PC-9 (cell line): ENCODE measurements at regions not wholly inside any gene's neighbourhood (a gene's known extent, or its start where the extent isn't known, plus 50 kb on each side); places are given as distances from the start of the nearest gene placed in this dataset.

Source experiments
- BruUV-seq: library from RNA; stranded (reverse); fragments of 400-500 nt; replicated peaks from 2 replicates; lab custom pipeline; 2021; lab: Mats Ljungman, UMichigan
- CTCF ChIA-PET: fragments of 300-600 bp; sonication (Branson Sonifier 250); formaldehyde crosslinking; loops from one replicate; lab custom pipeline; 2022; ENCODE audit warnings: antibody characterized with exemption; lab: Charles Lee
- POLR2A ChIA-PET: fragments of 300-600 bp; sonication (Branson Sonifier 250); formaldehyde crosslinking; loops from one replicate; lab custom pipeline; 2022; ENCODE audit warnings: antibody characterized with exemption; ENCODE audit not compliant: unreplicated experiment; lab: Charles Lee
- DNase-seq, 2 experiments: peaks; one replicate each; pipeline versions ENCODE4 v3.0.0 to v3.0.0-alpha.2; 2015 to 2022; ENCODE audit warnings: mixed read lengths in 1 of 2
- H2AFZ ChIP-seq: fragments of 200-600 bp; sonication (generic); 2 replicates; pipeline ENCODE4 v1.8.1; 2017; ENCODE audit warnings: antibody characterized with exemption
- H3F3A ChIP-seq: fragments of 200-600 bp; sonication (generic); 2 replicates; pipeline ENCODE4 v1.8.1; 2017; ENCODE audit warnings: antibody characterized with exemption, mild to moderate bottlenecking, low read depth; ENCODE audit not compliant: insufficient read depth
- H3K27ac ChIP-seq: fragments of 200-600 bp; sonication (generic); 2 replicates; pipeline ENCODE4 v1.6.1; 2016; ENCODE audit warnings: mixed run types
- H3K27me3 ChIP-seq: fragments of 200-600 bp; sonication (generic); 2 replicates; pipeline ENCODE4 v1.6.1; 2016; ENCODE audit warnings: low read depth, mixed run types; ENCODE audit not compliant: insufficient read depth
- H3K36me3 ChIP-seq: fragments of 200-600 bp; sonication (generic); 2 replicates; pipeline ENCODE4 v1.6.1; 2016; ENCODE audit warnings: low read depth, mixed run types
- H3K4me1 ChIP-seq: fragments of 200-600 bp; sonication (generic); replicated peaks from 2 replicates; pipeline ENCODE4 v1.6.1; 2016; ENCODE audit warnings: mixed run types; ENCODE audit not compliant: insufficient read depth
- H3K4me2 ChIP-seq: fragments of 200-600 bp; sonication (generic); 2 replicates; pipeline ENCODE4 v1.6.1; 2017; ENCODE audit warnings: mixed run types
- H3K4me3 ChIP-seq: fragments of 200-600 bp; sonication (generic); 2 replicates; pipeline ENCODE4 v1.6.1; 2016; ENCODE audit warnings: mixed run types
- H3K79me2 ChIP-seq: fragments of 200-600 bp; sonication (generic); 2 replicates; pipeline ENCODE4 v1.6.1; 2017; ENCODE audit warnings: low read depth, mixed run types
- H3K9me2 ChIP-seq: fragments of 200-600 bp; sonication (generic); 2 replicates; pipeline ENCODE4 v1.8.1; 2017; ENCODE audit warnings: mild to moderate bottlenecking; ENCODE audit not compliant: insufficient read depth
- H3K9me3 ChIP-seq: fragments of 200-600 bp; sonication (generic); 2 replicates; pipeline ENCODE4 v1.8.1; 2016; ENCODE audit warnings: low read depth; ENCODE audit not compliant: insufficient read depth
- H4K20me1 ChIP-seq: fragments of 200-600 bp; sonication (generic); 2 replicates; pipeline ENCODE4 v1.8.1; 2017; ENCODE audit not compliant: insufficient read depth
- EZH2 ChIP-seq: fragments of 200-600 bp; sonication (generic); IDR thresholded peaks from 2 replicates; pipeline ENCODE4 v1.8.0; 2017; ENCODE audit warnings: antibody characterized with exemption, low read depth
- intact Hi-C: fragments of 100-400 bp; cut with micrococcal nuclease; formaldehyde crosslinking; loops from one replicate; pipeline ENCODE4 v1.10.0; 2022; ENCODE audit not compliant: unreplicated experiment
- TF ChIP-seq, protein P1 (sequence below): fragments of 200-600 bp; sonication (generic); conservative IDR thresholded peaks from 2 replicates; pipeline ENCODE4 v1.6.1; 2017; ENCODE audit warnings: mixed run types, antibody characterized with exemption, mild to moderate bottlenecking, moderate library complexity

DNA sequence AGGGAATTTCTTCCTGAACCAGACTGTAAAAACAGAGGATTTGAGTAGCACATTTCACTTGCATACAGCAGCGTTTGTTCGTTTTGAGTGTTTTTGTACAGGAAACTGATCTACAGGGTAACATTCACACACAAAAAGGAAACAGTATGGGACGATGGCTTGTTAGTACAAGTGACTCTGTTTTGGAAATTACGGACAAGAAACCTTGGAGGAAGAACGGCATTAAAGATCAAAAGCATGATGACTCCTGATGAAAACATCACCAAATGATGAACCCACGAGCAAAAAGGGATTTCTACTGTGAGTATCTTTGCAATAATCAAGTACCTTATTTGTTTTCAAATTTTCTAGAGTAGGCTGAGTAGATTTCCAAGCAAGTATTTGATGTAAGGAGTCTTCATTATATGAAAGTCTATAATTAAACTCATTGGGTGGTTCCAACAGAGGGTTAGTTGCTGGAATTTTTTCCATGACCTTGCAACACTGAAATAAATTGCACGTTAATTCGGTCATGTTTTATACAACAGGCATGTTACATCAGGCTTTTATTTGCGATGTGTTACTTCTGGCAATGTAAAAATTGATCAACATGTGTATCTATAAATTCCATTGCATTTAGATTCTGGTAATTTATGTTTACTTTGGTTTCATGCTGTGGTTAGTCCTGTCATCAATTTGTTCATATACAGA, 76.7 kb upstream of the KCNK2 start:
- Histone ChIP-seq H3F3A (no peaks in the 10 kb centered on the region), H3K27me3 (no peaks in the 10 kb centered on the region), H3K4me1 (no peaks in the 10 kb centered on the region), H3K9me2 (no peaks in the 10 kb centered on the region), H4K20me1 (no peaks in the 10 kb centered on the region), H2AFZ (peak overlapping the region; percentile 48), H3K79me2 (no peaks in the 10 kb centered on the region), H3K36me3 (no peaks in the 10 kb centered on the region), H3K27ac (no peak overlapping the region), H3K4me2 (no peak overlapping the region), H3K9me3 (no peaks in the 10 kb centered on the region), H3K4me3 (no peak overlapping the region)
- BruUV-seq: no TSS peak
- POLR2A ChIA-PET: no interaction called here
- CTCF ChIA-PET: no interaction called here
- intact Hi-C loops: no loop called here
- TF ChIP-seq, protein P1, sequence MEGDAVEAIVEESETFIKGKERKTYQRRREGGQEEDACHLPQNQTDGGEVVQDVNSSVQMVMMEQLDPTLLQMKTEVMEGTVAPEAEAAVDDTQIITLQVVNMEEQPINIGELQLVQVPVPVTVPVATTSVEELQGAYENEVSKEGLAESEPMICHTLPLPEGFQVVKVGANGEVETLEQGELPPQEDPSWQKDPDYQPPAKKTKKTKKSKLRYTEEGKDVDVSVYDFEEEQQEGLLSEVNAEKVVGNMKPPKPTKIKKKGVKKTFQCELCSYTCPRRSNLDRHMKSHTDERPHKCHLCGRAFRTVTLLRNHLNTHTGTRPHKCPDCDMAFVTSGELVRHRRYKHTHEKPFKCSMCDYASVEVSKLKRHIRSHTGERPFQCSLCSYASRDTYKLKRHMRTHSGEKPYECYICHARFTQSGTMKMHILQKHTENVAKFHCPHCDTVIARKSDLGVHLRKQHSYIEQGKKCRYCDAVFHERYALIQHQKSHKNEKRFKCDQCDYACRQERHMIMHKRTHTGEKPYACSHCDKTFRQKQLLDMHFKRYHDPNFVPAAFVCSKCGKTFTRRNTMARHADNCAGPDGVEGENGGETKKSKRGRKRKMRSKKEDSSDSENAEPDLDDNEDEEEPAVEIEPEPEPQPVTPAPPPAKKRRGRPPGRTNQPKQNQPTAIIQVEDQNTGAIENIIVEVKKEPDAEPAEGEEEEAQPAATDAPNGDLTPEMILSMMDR: no peak
- TF ChIP-seq EZH2: no peak
- no peak for DNase-seq

DNA sequence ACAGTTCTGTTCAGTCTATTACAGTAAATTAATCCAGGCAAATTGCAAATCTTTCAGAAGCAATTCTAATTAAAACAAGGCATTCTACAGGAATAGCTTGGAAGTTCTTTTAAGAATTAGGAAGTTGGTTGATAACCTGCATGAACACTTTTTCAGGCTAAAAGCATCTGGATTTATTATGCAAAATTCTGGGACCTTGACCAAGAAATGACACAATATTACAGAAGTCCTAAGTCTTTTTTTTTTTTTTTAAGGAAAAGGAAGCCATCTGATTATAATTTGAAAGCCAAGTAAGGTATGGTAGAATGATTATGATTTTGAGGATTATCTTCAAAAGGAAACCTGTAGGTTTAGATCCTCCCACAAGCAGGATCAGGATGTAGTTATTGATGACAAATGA, 74.7 kb upstream of the KCNK2 start:
- H3K79me2 ChIP-seq: no peaks in the 10 kb centered on the region
- H3K4me1 ChIP-seq: no peaks in the 10 kb centered on the region
- no peaks in the 10 kb centered on the region for H3K27me3 ChIP-seq
- no peak overlapping the region for H3K27ac ChIP-seq
- no peaks in the 10 kb centered on the region for H3F3A ChIP-seq
- TF ChIP-seq EZH2: no peak
- TF ChIP-seq, protein P1: no peak
- H2AFZ ChIP-seq: no peak overlapping the region
- DNase-seq: no peak
- no TSS peak for BruUV-seq
- H4K20me1 ChIP-seq: no peaks in the 10 kb centered on the region
- no peak overlapping the region for H3K4me2 ChIP-seq
- intact Hi-C loops: no loop called here
- H3K36me3 ChIP-seq: no peaks in the 10 kb centered on the region
- POLR2A ChIA-PET: no interaction called here
- CTCF ChIA-PET: no interaction called here
- H3K4me3 ChIP-seq: no peak overlapping the region
- H3K9me2 ChIP-seq: no peaks in the 10 kb centered on the region
- H3K9me3 ChIP-seq: no peaks in the 10 kb centered on the region

DNA sequence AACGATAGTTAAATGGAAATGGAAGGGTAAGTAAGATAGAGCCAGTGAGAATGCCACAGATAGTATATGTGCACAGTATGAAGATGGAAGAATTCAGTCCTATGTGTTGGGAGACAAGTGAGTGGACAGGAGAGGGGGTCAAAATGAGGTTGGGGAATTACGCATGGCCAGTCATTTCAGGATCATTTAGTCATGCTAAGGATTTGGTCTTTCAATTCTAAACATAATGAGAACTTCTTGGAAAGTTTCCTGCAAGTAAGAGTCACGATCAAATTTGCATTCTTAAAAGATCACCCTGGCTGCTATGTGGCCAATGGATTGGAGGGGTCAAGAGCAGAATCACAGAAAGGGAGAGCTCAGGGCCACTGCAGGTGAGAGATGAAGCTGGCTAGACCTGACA, 64.0 kb upstream of the KCNK2 start:
- no peak for DNase-seq
- no peaks in the 10 kb centered on the region for H3K4me1 ChIP-seq
- no peaks in the 10 kb centered on the region for H3F3A ChIP-seq
- no peaks in the 10 kb centered on the region for H3K27me3 ChIP-seq
- H3K4me3 ChIP-seq: no peak overlapping the region
- no peaks in the 10 kb centered on the region for H3K9me3 ChIP-seq
- no peaks in the 10 kb centered on the region for H3K9me2 ChIP-seq
- ChIA-PET CTCF (no interaction called here), POLR2A (no interaction called here)
- no peak overlapping the region for H3K27ac ChIP-seq
- H3K79me2 ChIP-seq: no peaks in the 10 kb centered on the region
- intact Hi-C loops: no loop called here
- no TSS peak for BruUV-seq
- H4K20me1 ChIP-seq: no peaks in the 10 kb centered on the region; the same call in 1 of the 2 replicates
- no peaks in the 10 kb centered on the region for H3K36me3 ChIP-seq
- H3K4me2 ChIP-seq: no peak overlapping the region
- no peak overlapping the region for H2AFZ ChIP-seq
- TF ChIP-seq, protein P1: no peak
- no peak for TF ChIP-seq EZH2
